Keratinocyte (primary cell): ENCODE measurements at regions not wholly inside any gene's neighbourhood (a gene's known extent, or its start where the extent isn't known, plus 50 kb on each side); places are given as distances from the start of the nearest gene placed in this dataset.

Source experiments
- DNase-seq: peaks from one replicate; pipeline ENCODE4 v3.0.0-alpha.2; 2011; ENCODE audit warnings: low read depth, missing footprints, low spot score
- FAIRE-seq: peaks from 2 replicates; lab custom pipeline; 2011; peaks lifted over from hg19 to GRCh38; lab: Jason Lieb, UNC
- H2AFZ ChIP-seq: 2 replicates; pipeline ENCODE4 v1.6.0; 2012; ENCODE audit warnings: low read length, control low read depth, inconsistent platforms; ENCODE audit not compliant: control insufficient read depth
- H3K27ac ChIP-seq: 2 replicates; pipeline ENCODE4 v1.5.1; 2011; ENCODE audit warnings: low read length; ENCODE audit not compliant: control insufficient read depth, insufficient read depth
- H3K27me3 ChIP-seq: 3 replicates; pipeline ENCODE4 v1.6.0; 2011; ENCODE audit warnings: low read length; ENCODE audit not compliant: control insufficient read depth, insufficient read depth; ENCODE audit errors: extremely low read depth
- H3K36me3 ChIP-seq, 2 experiments: 2 replicates in 1 of 2; 3 replicates in 1 of 2; pipeline ENCODE4 v1.5.1; 2011; ENCODE audit warnings: low read length in 2 of 2, mild to moderate bottlenecking in 1 of 2; ENCODE audit not compliant: control insufficient read depth in 2 of 2, insufficient read depth in 2 of 2; ENCODE audit errors: extremely low read depth in 1 of 2
- H3K4me1 ChIP-seq: 3 replicates; pipeline ENCODE4 v1.5.1; 2011; ENCODE audit warnings: low read length; ENCODE audit not compliant: control insufficient read depth, insufficient read depth; ENCODE audit errors: extremely low read depth
- H3K4me2 ChIP-seq: 3 replicates; pipeline ENCODE4 v1.6.0; 2011; ENCODE audit warnings: low read depth, low read length; ENCODE audit not compliant: control insufficient read depth, insufficient read depth; ENCODE audit errors: extremely low read depth
- H3K4me3 ChIP-seq, 3 experiments: fragments of 200-600 bp in 1 of 3; sonication (generic) in 1 of 3; 2 replicates in 2 of 3; 3 replicates in 1 of 3; pipeline ENCODE4 v1.5.1; 2011 to 2016; ENCODE audit warnings: low read length in 3 of 3, mild to moderate bottlenecking in 3 of 3, control low read depth in 2 of 3, inconsistent platforms in 1 of 3, low read depth in 1 of 3, mixed read lengths in 1 of 3, mixed run types in 1 of 3, moderate library complexity in 1 of 3; ENCODE audit not compliant: control insufficient read depth in 2 of 3, insufficient read depth in 2 of 3; ENCODE audit errors: extremely low read depth in 1 of 3
- H3K79me2 ChIP-seq: 2 replicates; pipeline ENCODE4 v1.6.0; 2012; ENCODE audit warnings: low read length; ENCODE audit not compliant: control insufficient read depth, insufficient read depth
- H3K9ac ChIP-seq: 3 replicates; pipeline ENCODE4 v1.6.0; 2011; ENCODE audit warnings: low read length; ENCODE audit not compliant: control insufficient read depth, insufficient read depth; ENCODE audit errors: extremely low read depth
- H3K9me1 ChIP-seq: 3 replicates; pipeline ENCODE4 v1.6.0; 2011; ENCODE audit warnings: low read length; ENCODE audit not compliant: control insufficient read depth, insufficient read depth; ENCODE audit errors: extremely low read depth
- H3K9me3 ChIP-seq: 2 replicates; pipeline ENCODE4 v1.5.1; 2012; ENCODE audit warnings: low read depth, low read length; ENCODE audit not compliant: control insufficient read depth
- H4K20me1 ChIP-seq: 3 replicates; pipeline ENCODE4 v1.6.0; 2011; ENCODE audit warnings: low read length; ENCODE audit not compliant: control insufficient read depth, insufficient read depth; ENCODE audit errors: extremely low read depth
- EZH2 ChIP-seq: IDR thresholded peaks from one replicate; pipeline ENCODE4 v1.6.1; 2012; ENCODE audit warnings: inconsistent platforms, mild to moderate bottlenecking, low read length, moderate library complexity
- dilution Hi-C: fragments of 300-500 bp; cut with MboI; formaldehyde crosslinking; loops from one replicate; pipeline ENCODE4 v1.7.0; 2020; ENCODE audit warnings: low sequenced_read_pairs; ENCODE audit not compliant: extremely low pct_ligation_motif_present
- TF ChIP-seq, protein P1 (sequence below), 3 experiments: IDR thresholded peaks in 1 of 3; conservative IDR thresholded peaks in 1 of 3; optimal IDR thresholded peaks in 1 of 3; 2 replicates in 2 of 3; 3 replicates in 1 of 3; pipeline versions ENCODE3 to v1.5.1; 2011; ENCODE audit warnings: low read length in 3 of 3, mild to moderate bottlenecking in 3 of 3, moderate library complexity in 2 of 3, control low read depth in 1 of 3, inconsistent platforms in 1 of 3; ENCODE audit not compliant: insufficient read depth in 2 of 3; ENCODE audit errors: extremely low read depth in 1 of 3

DNA sequence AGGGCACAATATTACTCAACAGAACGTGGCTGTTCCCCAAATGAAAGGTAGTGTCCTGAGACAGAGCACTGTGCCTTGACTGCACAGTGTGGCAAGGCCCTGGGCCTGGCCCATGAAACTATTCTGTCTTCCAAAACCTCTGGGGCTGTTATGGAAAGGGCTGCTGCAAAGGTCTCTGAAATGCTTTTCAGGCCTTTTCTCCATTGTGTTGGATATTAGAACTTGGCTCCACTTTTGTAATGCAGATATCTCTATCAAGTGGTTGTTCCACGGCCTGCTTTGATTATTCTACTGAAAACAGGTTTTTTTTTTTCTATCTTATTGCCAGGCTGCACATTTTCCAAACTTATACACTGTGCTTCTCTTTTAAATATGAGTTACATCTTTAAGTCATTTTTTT is 777.5 kb upstream of the TYRP1 start:
- Histone ChIP-seq H3K9ac (no peak overlapping the region), H3K4me3 (no peak overlapping the region), H3K9me1 (no peaks in the 10 kb centered on the region), H3K36me3 (no peaks in the 10 kb centered on the region), H3K27me3 (no peaks in the 10 kb centered on the region), H3K4me1 (no peaks in the 10 kb centered on the region), H2AFZ (no peak overlapping the region), H4K20me1 (no peaks in the 10 kb centered on the region), H3K27ac (no peak overlapping the region), H3K9me3 (no peaks in the 10 kb centered on the region), H3K4me2 (no peak overlapping the region), H3K79me2 (no peaks in the 10 kb centered on the region)
- dilution Hi-C loops = no loop called here
- FAIRE-seq = no peak
- TF ChIP-seq EZH2 = no peak
- TF ChIP-seq, protein P1, sequence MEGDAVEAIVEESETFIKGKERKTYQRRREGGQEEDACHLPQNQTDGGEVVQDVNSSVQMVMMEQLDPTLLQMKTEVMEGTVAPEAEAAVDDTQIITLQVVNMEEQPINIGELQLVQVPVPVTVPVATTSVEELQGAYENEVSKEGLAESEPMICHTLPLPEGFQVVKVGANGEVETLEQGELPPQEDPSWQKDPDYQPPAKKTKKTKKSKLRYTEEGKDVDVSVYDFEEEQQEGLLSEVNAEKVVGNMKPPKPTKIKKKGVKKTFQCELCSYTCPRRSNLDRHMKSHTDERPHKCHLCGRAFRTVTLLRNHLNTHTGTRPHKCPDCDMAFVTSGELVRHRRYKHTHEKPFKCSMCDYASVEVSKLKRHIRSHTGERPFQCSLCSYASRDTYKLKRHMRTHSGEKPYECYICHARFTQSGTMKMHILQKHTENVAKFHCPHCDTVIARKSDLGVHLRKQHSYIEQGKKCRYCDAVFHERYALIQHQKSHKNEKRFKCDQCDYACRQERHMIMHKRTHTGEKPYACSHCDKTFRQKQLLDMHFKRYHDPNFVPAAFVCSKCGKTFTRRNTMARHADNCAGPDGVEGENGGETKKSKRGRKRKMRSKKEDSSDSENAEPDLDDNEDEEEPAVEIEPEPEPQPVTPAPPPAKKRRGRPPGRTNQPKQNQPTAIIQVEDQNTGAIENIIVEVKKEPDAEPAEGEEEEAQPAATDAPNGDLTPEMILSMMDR (optimal IDR thresholded peaks at IDR 0.05 in 1 of 3, IDR thresholded peaks at IDR 0.05 in 1 of 3, conservative IDR thresholded peaks at IDR 0.05 in 1 of 3; ENCODE audit: extremely low read depth in 1 of 3, insufficient read depth in 2 of 3, low read length in 3 of 3) = no peak
- DNase-seq = no peak

DNA sequence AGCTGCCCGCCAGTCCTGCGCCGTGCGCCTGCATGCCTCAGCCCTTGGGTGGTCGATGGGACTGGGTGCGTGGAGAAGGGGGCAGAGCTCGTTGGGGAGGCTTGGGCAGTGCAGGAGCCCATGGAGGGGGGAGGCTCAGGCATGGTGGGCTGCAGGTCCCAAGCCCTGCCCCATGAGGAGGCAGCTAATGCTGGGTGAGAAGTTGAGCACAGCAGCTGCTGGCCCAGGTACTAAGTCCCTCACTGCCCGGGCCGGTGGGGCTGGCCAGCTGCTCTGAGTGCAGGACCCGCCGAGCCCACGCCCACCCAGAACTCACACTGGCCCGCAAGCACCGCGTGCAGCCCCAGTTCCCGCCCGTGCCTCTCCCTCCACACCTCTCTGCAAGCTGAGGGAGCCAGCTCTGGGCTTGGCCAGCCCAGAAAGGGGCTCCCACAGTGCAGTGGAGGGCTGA is 764.3 kb upstream of the TYRP1 start:
- no peaks in the 10 kb centered on the region for H3K27me3 ChIP-seq
- FAIRE-seq (no peak), DNase-seq (no peak)
- TF ChIP-seq, protein P1 (optimal IDR thresholded peaks at IDR 0.05 in 1 of 3, IDR thresholded peaks at IDR 0.05 in 1 of 3, conservative IDR thresholded peaks at IDR 0.05 in 1 of 3; ENCODE audit: extremely low read depth in 1 of 3, insufficient read depth in 2 of 3, low read length in 3 of 3) = no peak
- TF ChIP-seq EZH2 = no peak
- no peak overlapping the region for H3K27ac ChIP-seq
- no peaks in the 10 kb centered on the region for H3K9me3 ChIP-seq
- no peak overlapping the region for H3K4me2 ChIP-seq
- no peak overlapping the region for H3K4me3 ChIP-seq
- H3K36me3 ChIP-seq = no peaks in the 10 kb centered on the region
- H3K9ac ChIP-seq = no peak overlapping the region
- H4K20me1 ChIP-seq = no peaks in the 10 kb centered on the region
- no peaks in the 10 kb centered on the region for H3K4me1 ChIP-seq
- H3K9me1 ChIP-seq = no peaks in the 10 kb centered on the region
- dilution Hi-C loops = no loop called here
- no peak overlapping the region for H2AFZ ChIP-seq
- H3K79me2 ChIP-seq = no peaks in the 10 kb centered on the region
